H1 (cell line): ENCODE measurements at regions not wholly inside any gene's neighbourhood (a gene's known extent, or its start where the extent isn't known, plus 50 kb on each side); places are given as distances from the start of the nearest gene placed in this dataset.

Source experiments
- CTCF ChIA-PET: fragments of 300-600 bp; sonication (Branson Sonifier 250); formaldehyde crosslinking; loops from one replicate; lab custom pipeline; 2021; ENCODE audit not compliant: partially characterized antibody; lab: Charles Lee
- POLR2A ChIA-PET: fragments of 300-600 bp; sonication (Branson Sonifier 250); formaldehyde crosslinking; loops from one replicate; lab custom pipeline; 2021; ENCODE audit warnings: inconsistent platforms; ENCODE audit not compliant: partially characterized antibody; lab: Charles Lee
- DNase-seq, 2 experiments: peaks; one replicate each; pipeline versions ENCODE4 v3.0.0 to v3.0.0-alpha.2; 2010 to 2022; ENCODE audit warnings: low spot score in 2 of 2, low read depth in 1 of 2, mixed read lengths in 1 of 2
- FAIRE-seq: peaks from 2 replicates; lab custom pipeline; 2011; peaks lifted over from hg19 to GRCh38; lab: Jason Lieb, UNC
- H2AFZ ChIP-seq: 2 replicates; pipeline ENCODE4 v1.8.1; 2012; ENCODE audit warnings: low read length, inconsistent platforms
- H2AK5ac ChIP-seq: 2 replicates; pipeline ENCODE4 v1.6.1; 2013; ENCODE audit warnings: low read depth, low read length
- H2BK120ac ChIP-seq: replicated peaks from 2 replicates; pipeline ENCODE3; 2013; ENCODE audit warnings: low read depth, low read length, inconsistent platforms
- H2BK12ac ChIP-seq: 2 replicates; pipeline ENCODE4 v1.6.1; 2013; ENCODE audit warnings: low read depth, low read length
- H2BK15ac ChIP-seq: 2 replicates; pipeline ENCODE4 v1.6.1; 2013; ENCODE audit warnings: low read length
- H2BK20ac ChIP-seq: 2 replicates; pipeline ENCODE4 v1.6.1; 2013; ENCODE audit warnings: low read length
- H2BK5ac ChIP-seq: 2 replicates; pipeline ENCODE4 v1.6.1; 2013; ENCODE audit warnings: low read depth, low read length
- H3K14ac ChIP-seq: 2 replicates; pipeline ENCODE4 v1.6.1; 2013; ENCODE audit warnings: inconsistent platforms; ENCODE audit not compliant: insufficient read length
- H3K18ac ChIP-seq: 2 replicates; pipeline ENCODE4 v1.6.1; 2013; ENCODE audit warnings: low read length; ENCODE audit errors: extremely low read depth
- H3K23ac ChIP-seq: 2 replicates; pipeline ENCODE4 v1.6.1; 2013; ENCODE audit warnings: inconsistent platforms; ENCODE audit not compliant: insufficient read length
- H3K23me2 ChIP-seq: 2 replicates; pipeline ENCODE4 v1.6.1; 2013; ENCODE audit warnings: low read depth, low read length
- H3K27ac ChIP-seq: 2 replicates; pipeline ENCODE4 v1.6.1; 2011; ENCODE audit warnings: low read depth, low read length, inconsistent platforms
- H3K27me3 ChIP-seq, 4 experiments: replicated peaks in 1 of 4; 1 replicate in 1 of 4; 2 replicates in 3 of 4; pipeline versions ENCODE4 v1.6.1 to v1.8.1; 2011 to 2013; ENCODE audit warnings: low read length in 3 of 4, mild to moderate bottlenecking in 3 of 4, inconsistent platforms in 2 of 4, mixed read lengths in 2 of 4, moderate library complexity in 1 of 4; ENCODE audit not compliant: control insufficient read depth in 3 of 4, insufficient read depth in 3 of 4; ENCODE audit errors: extremely low read depth in 1 of 4
- H3K36me3 ChIP-seq, 4 experiments: 2 replicates each; pipeline versions ENCODE4 v1.6.1 to v1.8.1; 2011 to 2013; ENCODE audit warnings: mild to moderate bottlenecking in 4 of 4, low read length in 3 of 4, moderate library complexity in 2 of 4, control low read depth in 1 of 4, inconsistent platforms in 1 of 4; ENCODE audit not compliant: insufficient read depth in 4 of 4, control insufficient read depth in 2 of 4
- H3K4ac ChIP-seq: replicated peaks from 2 replicates; pipeline ENCODE3; 2013; ENCODE audit warnings: low read length, low read depth, mixed read lengths, inconsistent platforms; ENCODE audit not compliant: insufficient read length
- H3K4me1 ChIP-seq, 4 experiments: replicated peaks in 1 of 4; 1 replicate in 1 of 4; 2 replicates in 3 of 4; pipeline versions ENCODE4 v1.6.1 to v1.8.1; 2011 to 2013; ENCODE audit warnings: low read length in 3 of 4, inconsistent platforms in 2 of 4, mixed read lengths in 1 of 4; ENCODE audit not compliant: insufficient read depth in 4 of 4, control insufficient read depth in 3 of 4
- H3K4me2 ChIP-seq, 2 experiments: 2 replicates each; pipeline versions ENCODE4 v1.6.1 to v1.8.1; 2011 to 2013; ENCODE audit warnings: low read depth in 2 of 2, low read length in 2 of 2, control low read depth in 1 of 2, inconsistent platforms in 1 of 2, mild to moderate bottlenecking in 1 of 2; ENCODE audit not compliant: insufficient read depth in 1 of 2
- H3K4me3 ChIP-seq, 4 experiments: fragments of 200-600, 300-600 bp in 1 of 4; sonication (generic), shearing (Covaris generic), sonication (Bioruptor Twin) in 1 of 4; 2 replicates each; pipeline versions ENCODE4 v1.5.1 to v1.8.1; 2011 to 2016; ENCODE audit warnings: low read length in 4 of 4, low read depth in 3 of 4, control low read depth in 2 of 4, inconsistent platforms in 2 of 4, mild to moderate bottlenecking in 2 of 4, mixed read lengths in 1 of 4, moderate library complexity in 1 of 4; ENCODE audit not compliant: insufficient read depth in 2 of 4; ENCODE audit errors: extremely low read depth in 1 of 4
- H3K56ac ChIP-seq: replicated peaks from 2 replicates; pipeline ENCODE3; 2013; ENCODE audit warnings: low read depth, mild to moderate bottlenecking, mixed read lengths, low read length, inconsistent platforms; ENCODE audit not compliant: insufficient read length
- H3K79me1 ChIP-seq: 2 replicates; pipeline ENCODE4 v1.6.1; 2013; ENCODE audit warnings: low read depth, low read length, control low read depth
- H3K79me2 ChIP-seq, 2 experiments: 2 replicates each; pipeline versions ENCODE4 v1.6.1 to v1.8.1; 2012 to 2013; ENCODE audit warnings: low read length in 2 of 2, mild to moderate bottlenecking in 2 of 2, inconsistent platforms in 1 of 2; ENCODE audit not compliant: insufficient read depth in 2 of 2, control insufficient read depth in 1 of 2
- H3K9ac ChIP-seq, 4 experiments: replicated peaks in 1 of 4; 1 replicate in 1 of 4; 2 replicates in 3 of 4; pipeline versions ENCODE4 v1.6.1 to v1.8.1; 2011 to 2013; ENCODE audit warnings: low read depth in 3 of 4, low read length in 3 of 4, control low read depth in 2 of 4, mild to moderate bottlenecking in 2 of 4, moderate library complexity in 2 of 4, inconsistent platforms in 1 of 4; ENCODE audit errors: extremely low read depth in 1 of 4
- H3K9me3 ChIP-seq, 2 experiments: 2 replicates each; pipeline versions ENCODE4 v1.6.1 to v1.8.1; 2012 to 2013; ENCODE audit warnings: mild to moderate bottlenecking in 2 of 2, moderate library complexity in 2 of 2, control low read depth in 1 of 2, inconsistent platforms in 1 of 2, low read depth in 1 of 2, low read length in 1 of 2, mixed read lengths in 1 of 2; ENCODE audit not compliant: insufficient read depth in 2 of 2
- H4K20me1 ChIP-seq, 2 experiments: replicated peaks in 1 of 2; 2 replicates each; pipeline versions ENCODE3 to v1.8.1; 2011 to 2013; ENCODE audit warnings: inconsistent platforms in 2 of 2, low read length in 2 of 2, mild to moderate bottlenecking in 1 of 2; ENCODE audit not compliant: insufficient read depth in 2 of 2, control insufficient read depth in 1 of 2
- H4K5ac ChIP-seq: 2 replicates; pipeline ENCODE4 v1.6.1; 2013; ENCODE audit warnings: low read length, low read depth, mixed read lengths, inconsistent platforms; ENCODE audit not compliant: insufficient read length
- H4K8ac ChIP-seq: 2 replicates; pipeline ENCODE4 v1.8.0; 2013; ENCODE audit warnings: mild to moderate bottlenecking, moderate library complexity, low read length, inconsistent platforms; ENCODE audit not compliant: insufficient read depth; ENCODE audit errors: extremely low read depth
- H4K91ac ChIP-seq: replicated peaks from 2 replicates; pipeline ENCODE3; 2013; ENCODE audit warnings: low read length, mixed read lengths, inconsistent platforms; ENCODE audit not compliant: insufficient read length
- RNF2 ChIP-seq: fragments of 200-900, 300-1000 bp; sonication (generic); IDR thresholded peaks from 2 replicates; pipeline ENCODE4 v1.7.1; 2016; ENCODE audit warnings: borderline replicate concordance, low read depth, mild to moderate bottlenecking, antibody characterized with exemption, low read length; ENCODE audit not compliant: poor library complexity, severe bottlenecking; ENCODE audit errors: missing control alignments
- SRF ChIP-seq: IDR thresholded peaks from 2 replicates; pipeline ENCODE4 v1.6.1; 2011; ENCODE audit warnings: mild to moderate bottlenecking, low read depth, low read length, moderate library complexity
- WGBS, 2 experiments: shearing (Covaris generic) in 1 of 2; methylation state at CpG; one replicate each; pipeline versions ENCODE4 v1.1.6 to v1.1.7; 2013 to 2015; ENCODE audit warnings: low lambda C conversion rate in 2 of 2, mixed read lengths in 2 of 2, inconsistent platforms in 1 of 2, low coverage in 1 of 2, missing lambda C conversion rate in 1 of 2; ENCODE audit not compliant: insufficient replicate concordance in 2 of 2, insufficient coverage in 1 of 2, insufficient read length in 1 of 2; ENCODE audit errors: extremely low coverage in 1 of 2, missing lambda C conversion rate in 1 of 2; 5-methylcytosine and 5-hydroxymethylcytosine counted together

- Histone ChIP-seq H3K9ac (no peak overlapping the region), H2BK20ac (no peak overlapping the region), H3K56ac (no peak overlapping the region), H3K4me3 (no peak overlapping the region), H2BK15ac (no peak overlapping the region), H3K18ac (no peak overlapping the region), H3K79me2 (no peaks in the 10 kb centered on the region), H3K27ac (no peak overlapping the region), H4K20me1 (no peaks in the 10 kb centered on the region), H3K4ac (no peak overlapping the region), H3K23me2 (no peaks in the 10 kb centered on the region), H3K9me3 (no peaks in the 10 kb centered on the region), H3K4me1 (no peaks in the 10 kb centered on the region), H4K91ac (no peak overlapping the region), H2BK120ac (no peak overlapping the region), H3K36me3 (no peaks in the 10 kb centered on the region), H4K8ac (no peak overlapping the region), H2BK12ac (no peak overlapping the region), H3K4me2 (no peak overlapping the region), H3K23ac (no peak overlapping the region), H3K14ac (no peak overlapping the region), H3K27me3 (no peaks in the 10 kb centered on the region), H2AK5ac (no peak overlapping the region), H2BK5ac (no peak overlapping the region), H2AFZ (no peak overlapping the region), H4K5ac (no peak overlapping the region), H3K79me1 (no peaks in the 10 kb centered on the region)
- no peak for DNase-seq
- ChIA-PET CTCF (interaction anchor here (1.0 to 1.8 kb wide), 2 partner anchors 11 to 15 kb away, joined by 3 to 7 read pairs; no protein-coding TSS in a partner anchor), POLR2A (no interaction called here)
- no peak for FAIRE-seq
- 85% methylated on average over 3 of the region's 3 CpGs; no CpG with 5 or more reads in 1 of the 2 experiments for WGBS, 2 experiments
- TF ChIP-seq RNF2, result no peak
- no peak for TF ChIP-seq SRF
Measured at GRCh38 chr1:118659646-118660045, 328.5 kb downstream of the TBX15 start.
